GM18519 (cell line): ENCODE measurements at regions not wholly inside any gene's neighbourhood (a gene's known extent, or its start where the extent isn't known, plus 50 kb on each side); places are given as distances from the start of the nearest gene placed in this dataset.
"Not testable (repeated sequence)": the region's sequence is repeated elsewhere in the genome, so short reads cannot be mapped to it uniquely, and the experiment has no call there.

Source experiments
- ATAC-seq: cut with Tn5 transposase; IDR thresholded peaks from one replicate; pipeline ENCODE4 v1.9.1; 2021; ENCODE audit warnings: mild to moderate bottlenecking, moderate library complexity; ENCODE audit not compliant: unreplicated experiment, low FRiP score

DNA sequence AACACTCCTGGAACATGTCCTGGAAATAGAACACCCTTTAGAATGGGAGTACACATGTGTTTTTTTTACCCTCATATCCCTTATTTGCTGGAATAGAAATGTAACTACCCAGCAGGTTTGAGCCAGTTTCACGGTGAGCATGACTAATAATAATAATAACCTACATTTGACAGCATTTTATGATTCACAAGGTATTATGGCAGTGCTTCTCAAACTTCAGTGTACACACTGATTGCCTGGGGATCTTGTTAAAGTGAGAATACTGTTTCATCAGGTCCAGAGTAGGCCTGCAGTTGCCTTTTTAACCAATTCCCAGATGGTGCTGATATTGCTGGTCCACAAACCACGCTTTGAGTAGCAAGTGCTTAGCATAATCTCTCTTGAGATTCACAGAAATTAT, 63.9 kb downstream of the NFKBIZ start:
- ATAC-seq: no peak

GRCh38 chr3:101917761-101918160, 68.4 kb downstream of the NFKBIZ start:
- not testable (repeated sequence) for ATAC-seq

GRCh38 chr3:101922151-101922725, 72.9 kb downstream of the NFKBIZ start:
- not testable (repeated sequence) for ATAC-seq

DNA sequence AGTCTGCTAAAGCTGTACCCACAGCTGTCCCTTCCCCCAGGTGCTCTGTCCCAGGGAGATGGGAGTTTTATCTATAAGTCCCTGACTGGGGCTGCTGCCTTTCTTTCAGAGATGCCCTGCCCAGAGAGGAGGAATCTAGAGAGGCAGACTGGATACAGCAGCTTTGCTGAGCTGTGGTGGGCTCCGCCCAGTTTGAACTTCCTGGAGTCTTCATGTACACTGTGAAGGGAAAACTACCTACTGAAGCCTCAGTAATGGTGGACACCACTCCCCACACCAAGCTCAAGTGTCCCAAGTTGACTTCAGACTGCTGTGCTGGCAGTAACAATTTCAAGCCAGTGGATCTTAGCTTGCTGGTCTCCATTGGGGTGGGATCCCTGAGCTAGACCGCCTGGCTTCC, 75.3 kb downstream of the NFKBIZ start:
- ATAC-seq: not testable (repeated sequence)

GRCh38 chr3:101925124-101925523, 75.8 kb downstream of the NFKBIZ start:
- ATAC-seq: not testable (repeated sequence)

GRCh38 chr3:101925564-101925963, 76.2 kb downstream of the NFKBIZ start:
- no peak for ATAC-seq

DNA sequence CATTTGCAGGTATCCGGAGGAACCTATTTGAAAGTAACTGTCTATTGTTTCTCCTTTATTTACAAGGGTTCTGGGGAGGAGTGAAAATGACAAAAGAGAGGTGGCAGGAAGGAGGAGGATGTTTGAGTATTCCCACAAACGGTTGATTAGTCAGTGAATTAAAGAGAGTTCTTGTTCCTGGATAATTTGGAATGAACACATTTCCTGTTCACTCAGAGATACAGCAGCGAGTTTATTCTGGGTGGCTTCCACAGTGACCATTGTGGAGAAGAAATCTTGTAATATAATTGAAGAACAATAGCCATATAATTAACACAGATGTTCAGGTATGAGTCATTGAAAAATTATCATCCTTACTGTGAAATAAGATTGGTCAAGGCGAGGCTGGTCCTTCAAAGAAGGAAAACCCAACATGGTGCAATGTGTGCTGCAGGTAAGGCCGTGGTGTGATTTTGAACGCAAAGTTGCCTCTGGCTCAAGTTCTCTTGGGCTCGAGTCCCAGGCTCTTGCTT, 77.3 kb downstream of the NFKBIZ start:
- no peak for ATAC-seq

- no peak for ATAC-seq
Observed at GRCh38 chr3:101928890-101929289, 79.6 kb downstream of the NFKBIZ start.

DNA sequence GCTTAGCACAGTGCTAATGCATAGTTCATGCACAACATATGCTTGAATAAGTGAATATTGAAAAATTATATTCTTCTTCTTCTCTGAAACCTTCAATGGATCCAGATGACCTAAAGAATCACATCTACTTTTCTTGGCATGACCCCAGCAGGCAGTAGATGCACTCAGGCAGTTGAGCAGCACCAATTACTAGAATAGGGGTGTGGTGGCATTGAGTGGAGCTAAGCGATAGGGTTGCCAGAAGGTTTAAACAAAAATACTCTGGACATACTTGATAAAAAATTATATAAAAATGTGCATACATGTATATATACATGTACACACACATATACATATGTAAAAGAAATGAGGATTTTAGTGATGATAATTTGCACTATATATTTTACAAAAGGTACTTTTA, 81.8 kb downstream of the NFKBIZ start:
- no peak for ATAC-seq

GRCh38 chr3:101932326-101933068, 83.2 kb downstream of the NFKBIZ start:
- no peak for ATAC-seq

GRCh38 chr3:101936419-101937356, 87.4 kb downstream of the NFKBIZ start:
- ATAC-seq: peak; percentile 81

DNA sequence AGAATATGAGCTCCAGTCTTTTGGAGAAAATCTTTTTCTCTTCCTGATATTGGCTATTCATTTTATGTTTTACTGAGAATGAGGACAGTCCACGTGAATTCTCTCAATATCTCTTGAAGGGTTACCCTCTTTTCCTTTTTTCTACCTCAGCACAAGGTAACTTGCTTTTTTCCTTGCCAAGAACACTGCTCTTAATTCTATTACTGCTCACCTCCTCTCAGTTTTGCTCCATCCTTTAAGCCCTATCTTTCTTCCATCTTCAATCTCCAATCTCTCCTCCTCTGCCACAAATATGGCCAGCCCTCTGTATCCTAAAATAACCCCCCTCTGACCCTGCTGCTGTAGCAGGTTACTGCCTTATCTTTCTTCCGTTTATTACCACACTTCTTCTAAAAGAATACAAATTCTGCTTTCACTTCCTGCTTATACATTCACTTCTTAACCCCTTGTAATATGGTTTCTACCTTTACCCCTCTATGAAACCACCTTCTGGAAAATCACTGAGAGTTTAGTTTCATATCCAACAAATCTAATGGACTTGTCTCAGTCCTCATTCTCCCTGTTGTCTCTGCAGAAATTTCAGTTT, 89.0 kb downstream of the NFKBIZ start:
- peak; percentile 46 for ATAC-seq

GRCh38 chr3:101939361-101940049, 90.2 kb downstream of the NFKBIZ start:
- ATAC-seq: no peak

- ATAC-seq: no peak
Observed at GRCh38 chr3:101940521-101941317, 91.4 kb downstream of the NFKBIZ start.

- ATAC-seq: no peak
Observed at GRCh38 chr3:101941318-101942040, 92.2 kb downstream of the NFKBIZ start.

GRCh38 chr3:101942356-101942755, 93.0 kb downstream of the NFKBIZ start:
- ATAC-seq: no peak

- peak; percentile 42 for ATAC-seq
Observed at GRCh38 chr3:101943029-101943428, 93.7 kb downstream of the NFKBIZ start.

DNA sequence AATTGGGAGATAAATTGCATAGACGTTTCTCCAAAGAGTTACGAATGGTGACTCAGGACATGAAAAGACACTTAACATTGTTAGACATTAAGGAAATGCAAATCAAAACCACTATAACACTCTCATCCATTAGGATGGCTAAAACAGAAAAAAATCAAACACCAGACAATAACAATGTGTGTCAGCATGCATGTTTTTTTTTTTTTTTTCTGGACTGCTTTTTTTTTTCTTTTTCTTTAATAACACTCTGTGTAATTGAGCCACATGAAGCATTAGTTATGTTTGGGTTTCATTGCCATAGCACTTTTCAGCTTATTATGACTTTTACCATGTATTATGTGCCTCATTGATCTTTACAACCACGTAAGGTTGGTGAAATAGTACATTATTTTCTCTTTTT, 95.0 kb downstream of the NFKBIZ start:
- ATAC-seq: no peak

DNA sequence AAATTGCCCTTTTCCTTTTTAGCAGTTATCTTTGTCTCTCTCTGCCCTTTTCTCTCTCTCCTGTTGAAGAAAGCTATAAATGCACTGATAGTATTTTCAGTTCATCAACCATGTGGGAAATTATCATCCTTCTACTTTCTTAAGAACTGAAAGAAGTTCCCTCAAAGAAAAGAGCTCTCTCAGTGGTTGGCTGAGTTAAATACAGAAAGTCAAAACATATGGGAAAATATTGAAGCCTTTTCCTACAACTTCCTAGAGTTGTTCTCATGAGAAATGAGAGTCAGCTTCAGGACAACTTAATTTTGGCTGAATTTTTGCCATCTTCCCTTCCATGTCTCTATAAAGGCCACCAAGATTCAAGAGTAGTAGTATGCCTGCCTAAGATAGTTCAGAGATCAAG, 96.7 kb downstream of the NFKBIZ start:
- no peak for ATAC-seq
